Globus pallidus (tissue), 1 donor: ENCODE measurements at regions not wholly inside any gene's neighbourhood (a gene's known extent, or its start where the extent isn't known, plus 50 kb on each side); places are given as distances from the start of the nearest gene placed in this dataset.
"Not testable (repeated sequence)": the region's sequence is repeated elsewhere in the genome, so short reads cannot be mapped to it uniquely, and the experiment has no call there.

Experiments used
- DNase-seq: peaks from one replicate; pipeline ENCODE4 v3.0.0-alpha.2; 2015; ENCODE audit warnings: low spot score

DNA sequence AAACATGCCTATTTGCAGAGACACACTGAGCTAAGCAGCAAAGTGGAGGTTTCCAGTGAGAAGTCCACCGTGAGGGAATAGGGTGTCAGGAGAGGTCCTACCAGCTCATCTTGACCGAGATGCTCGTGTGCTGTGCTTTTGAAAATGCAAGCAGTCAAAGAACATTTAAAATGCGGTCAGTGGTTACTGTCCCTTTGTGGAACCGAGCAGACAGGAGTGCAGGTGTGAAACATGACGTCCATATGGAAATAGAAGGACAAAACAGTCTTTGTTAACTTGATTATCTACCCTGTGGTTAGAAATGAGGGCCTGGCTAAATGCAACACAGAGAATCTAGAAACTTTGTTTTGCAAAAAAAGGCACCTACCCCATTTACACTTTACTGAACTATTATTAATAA, 473.3 kb downstream of the SPATA31A6 start:
- not testable (repeated sequence) for DNase-seq

DNA sequence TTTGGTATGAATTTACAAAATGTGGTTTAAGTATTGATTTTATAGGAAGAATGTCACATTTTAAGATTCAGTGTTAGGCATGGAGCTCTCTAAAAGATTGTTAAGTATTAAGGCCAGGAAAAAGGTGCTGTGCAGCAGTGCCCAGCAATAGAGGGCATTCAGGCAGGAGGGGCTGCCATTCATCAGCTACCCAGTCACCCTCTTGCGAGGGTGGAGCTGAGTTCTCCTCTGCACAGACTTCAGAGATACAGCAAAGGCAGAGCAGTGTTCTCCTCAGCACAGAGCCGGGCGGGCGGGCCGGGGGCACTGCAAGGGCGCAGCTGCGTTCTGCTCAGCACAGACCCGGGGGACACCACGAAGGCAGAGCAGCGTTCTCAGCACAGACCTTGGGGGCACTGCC, 474.0 kb downstream of the SPATA31A6 start:
- DNase-seq: not testable (repeated sequence)

DNA sequence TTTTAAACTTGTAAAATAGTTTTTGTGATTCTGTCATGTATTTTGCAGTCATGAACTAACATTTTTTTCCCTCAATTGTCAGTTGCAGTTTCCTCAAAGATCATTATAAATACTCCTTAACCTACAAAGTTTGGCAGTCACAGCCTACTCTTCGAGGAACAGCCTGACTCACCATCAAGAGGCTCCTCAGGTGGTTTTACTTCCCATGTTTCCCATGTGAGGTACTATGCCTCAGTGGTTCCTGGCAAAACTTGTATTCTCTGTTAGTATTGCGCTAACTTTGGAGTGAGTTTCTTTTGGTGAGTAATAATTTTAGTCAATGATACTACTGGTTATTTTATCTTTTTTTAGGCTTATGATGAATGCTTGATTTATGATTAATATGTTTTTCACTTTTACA, 513.7 kb downstream of the SPATA31A6 start:
- not testable (repeated sequence) for DNase-seq

DNA sequence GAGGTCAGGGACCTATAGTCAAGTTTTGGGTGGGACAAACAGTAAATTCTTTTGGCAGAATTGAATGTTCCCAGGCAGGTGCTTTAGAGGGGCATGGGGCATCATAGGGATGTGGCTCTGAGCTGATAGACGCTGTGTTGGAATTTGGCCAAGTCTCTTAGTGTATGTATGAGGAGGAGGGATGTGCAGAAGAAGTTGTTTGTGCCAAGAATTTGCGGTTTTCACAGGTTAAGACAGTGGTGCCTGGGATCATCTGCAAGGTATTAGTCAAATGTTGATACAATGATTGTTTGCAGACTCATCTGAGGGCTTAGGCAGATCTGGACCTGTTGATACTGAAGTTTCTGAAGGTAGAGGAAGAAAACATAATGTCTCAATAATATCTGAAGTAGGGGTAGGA, 519.4 kb downstream of the SPATA31A6 start:
- DNase-seq: not testable (repeated sequence)

DNA sequence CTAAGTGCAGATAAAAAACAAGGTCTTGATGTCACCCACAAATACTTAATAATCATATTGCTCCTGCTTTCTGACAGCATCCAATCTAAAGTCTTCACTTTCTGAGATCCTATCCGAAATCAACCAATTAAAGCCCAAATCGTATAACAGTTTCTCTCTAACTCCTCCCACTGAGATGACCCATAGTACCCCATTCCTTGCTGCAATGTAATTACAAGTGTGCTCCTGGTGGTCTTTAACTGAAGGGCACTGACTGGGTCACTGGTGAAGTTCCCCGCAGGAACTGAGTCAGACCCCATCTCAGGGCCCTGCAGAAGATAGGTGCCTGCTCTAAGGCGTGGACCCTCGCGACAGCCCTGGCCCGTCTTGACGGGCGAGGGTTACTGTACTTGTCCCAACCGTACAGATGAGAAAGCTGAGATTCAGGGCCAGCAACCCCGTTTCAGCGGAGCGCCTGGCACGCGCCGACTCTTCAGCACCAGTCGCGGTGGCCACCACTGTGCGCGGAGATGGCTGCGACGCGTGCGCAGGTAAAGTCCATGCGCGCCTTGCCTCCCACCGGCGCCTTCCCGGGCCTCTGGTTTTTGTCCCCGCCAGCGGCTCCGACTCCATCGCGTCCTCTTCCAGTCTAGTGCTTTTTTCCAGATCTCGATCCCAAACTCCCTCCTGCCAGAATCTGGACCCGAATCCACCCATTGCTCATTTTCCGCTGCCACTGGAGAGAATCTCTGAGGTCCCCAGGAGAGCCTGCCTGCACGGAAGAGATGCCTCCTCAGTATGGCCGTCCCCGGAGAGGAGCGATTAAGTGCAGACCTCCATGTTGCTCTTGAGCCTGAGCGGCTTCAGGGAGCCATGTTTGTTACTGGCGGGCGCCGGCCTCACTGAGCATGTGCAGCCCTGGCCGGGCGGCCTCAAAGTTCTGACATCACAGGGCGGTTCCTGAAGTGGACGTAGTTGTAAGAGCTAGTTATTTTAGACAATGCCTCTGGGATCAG, 541.7 kb downstream of the SPATA31A6 start:
- not testable (repeated sequence) for DNase-seq

DNA sequence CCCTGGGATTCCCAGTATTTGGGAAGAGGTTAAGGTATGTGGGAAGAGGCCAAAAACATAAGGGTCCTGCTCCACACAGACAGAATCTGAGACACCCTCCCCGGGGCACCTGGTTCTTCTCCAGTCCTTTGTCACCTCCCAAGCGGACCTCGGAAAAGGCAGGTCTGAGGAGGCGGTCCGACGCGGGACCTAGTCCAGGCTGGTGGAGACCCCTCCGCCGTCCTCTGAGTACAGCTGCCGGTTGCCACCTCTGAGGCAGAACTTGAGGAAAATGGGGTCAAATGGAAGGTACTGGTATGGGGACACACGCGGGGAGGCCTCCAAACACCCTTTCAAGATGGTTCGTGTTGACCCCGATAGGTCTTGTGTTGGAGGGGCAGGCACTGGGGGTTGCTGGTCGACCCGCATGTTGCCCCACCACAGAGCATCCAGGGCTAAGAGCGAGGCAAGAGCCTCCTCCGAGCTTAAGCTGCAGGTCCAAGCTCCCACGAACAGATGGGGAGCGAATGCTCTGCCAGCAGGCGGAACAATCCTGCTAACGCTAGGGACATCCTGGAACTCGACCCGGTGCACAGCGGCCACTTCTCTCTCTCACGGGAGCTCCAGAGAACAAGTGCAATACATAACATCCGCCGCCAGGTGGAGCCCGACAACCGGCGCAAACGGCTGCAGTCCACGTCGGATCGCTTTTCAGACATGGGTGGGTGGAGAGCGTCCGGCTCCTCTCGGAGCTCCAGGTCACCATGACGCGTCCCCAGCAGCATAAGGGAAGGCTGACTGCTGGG, 559.8 kb downstream of the SPATA31A6 start:
- DNase-seq: peak; percentile 62

DNA sequence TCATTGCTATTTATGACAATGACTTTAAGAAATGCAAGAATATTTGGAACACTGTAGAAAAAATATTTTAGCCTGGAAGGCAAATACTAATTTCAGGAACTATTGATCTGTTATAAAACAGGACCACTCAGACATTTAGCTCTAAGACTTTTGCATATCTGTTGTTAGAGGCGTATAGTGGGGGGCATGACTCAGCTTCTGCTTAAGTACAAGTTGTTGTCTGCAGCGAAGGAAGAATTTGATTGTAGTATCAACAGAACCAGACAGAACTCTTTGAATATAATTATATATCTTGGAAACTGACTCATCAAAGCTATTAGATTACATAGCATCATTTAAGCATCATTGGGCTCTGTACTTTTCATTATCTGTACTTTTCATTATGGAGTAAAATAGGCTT, 573.8 kb downstream of the SPATA31A6 start:
- not testable (repeated sequence) for DNase-seq

DNA sequence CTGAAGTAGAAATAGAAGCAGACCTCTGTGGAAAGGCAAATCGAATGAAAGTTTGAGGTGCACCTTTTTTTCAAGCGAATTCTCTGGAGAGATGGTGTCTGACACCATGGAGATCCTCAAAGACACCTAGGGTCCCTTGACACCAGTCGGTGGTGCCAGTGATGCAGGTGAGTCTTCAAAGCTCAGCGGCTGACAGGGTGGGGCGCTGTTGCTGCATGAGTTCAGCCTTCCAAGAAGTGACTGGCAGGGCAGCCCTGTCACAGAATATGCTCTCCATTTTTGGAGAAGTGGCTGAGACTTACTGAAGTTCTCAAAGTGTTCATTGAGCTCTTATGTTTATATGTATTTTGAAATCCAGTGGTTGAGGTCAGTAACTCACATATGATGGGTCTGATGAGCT, 575.9 kb downstream of the SPATA31A6 start:
- not testable (repeated sequence) for DNase-seq

DNA sequence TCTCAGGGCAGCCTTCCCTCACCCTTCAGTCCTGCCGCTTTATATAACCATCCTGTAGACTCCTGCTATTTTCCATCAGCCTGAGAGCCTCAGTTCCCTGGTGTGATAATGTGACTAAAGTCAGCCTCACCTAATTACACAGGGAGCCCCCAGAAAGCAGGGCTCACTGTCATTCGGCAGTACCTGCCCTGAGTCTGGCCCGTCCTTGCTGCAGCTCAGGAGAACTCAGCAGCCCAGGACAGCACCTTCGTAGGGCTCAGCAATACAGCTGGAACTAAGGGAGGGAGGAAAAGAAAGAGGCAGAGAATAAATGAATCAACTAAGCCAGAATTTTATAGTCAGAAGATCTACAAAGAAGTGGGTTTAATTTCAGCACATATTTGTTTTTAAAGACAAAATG, 598.7 kb downstream of the SPATA31A6 start:
- DNase-seq: not testable (repeated sequence)

DNA sequence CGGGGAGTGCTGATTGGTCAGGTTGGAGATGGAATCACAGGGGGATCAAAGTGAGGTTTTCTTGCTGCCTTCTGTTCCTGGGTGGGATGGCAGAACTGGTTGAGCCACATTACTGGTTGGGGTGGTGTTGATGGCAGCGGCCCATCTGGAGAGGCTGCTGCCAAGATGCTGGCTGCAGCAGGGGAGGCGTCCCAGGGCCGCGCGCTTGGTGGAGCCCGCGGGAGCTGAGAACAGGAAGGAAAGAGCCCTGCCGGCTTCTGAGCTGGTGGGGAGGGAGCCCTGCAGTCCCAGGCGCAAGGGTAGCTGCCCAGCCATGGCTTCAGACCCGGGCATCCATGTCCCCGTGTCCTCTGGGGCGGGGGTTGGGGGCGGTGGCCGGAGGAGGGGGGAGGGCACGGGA, 609.3 kb downstream of the SPATA31A6 start:
- not testable (repeated sequence) for DNase-seq

DNA sequence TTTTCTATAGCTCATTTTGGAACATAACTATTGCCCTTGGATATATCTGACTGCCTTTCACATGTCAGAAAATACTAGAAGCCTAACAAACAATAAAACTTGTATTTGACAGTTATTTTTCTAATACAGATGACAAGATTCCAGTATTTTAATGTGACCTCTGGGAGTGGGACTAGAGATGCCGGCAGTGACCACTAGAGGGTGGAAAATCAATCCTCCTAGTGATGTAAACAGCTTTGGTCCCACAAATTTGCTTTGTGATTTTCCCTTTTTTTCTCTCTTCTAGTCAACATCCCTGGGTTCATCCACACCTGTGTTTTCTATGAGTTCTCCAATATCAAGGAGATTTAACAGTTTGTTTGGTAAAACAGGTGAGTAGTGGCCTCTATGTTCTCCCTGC, 615.1 kb downstream of the SPATA31A6 start:
- not testable (repeated sequence) for DNase-seq

DNA sequence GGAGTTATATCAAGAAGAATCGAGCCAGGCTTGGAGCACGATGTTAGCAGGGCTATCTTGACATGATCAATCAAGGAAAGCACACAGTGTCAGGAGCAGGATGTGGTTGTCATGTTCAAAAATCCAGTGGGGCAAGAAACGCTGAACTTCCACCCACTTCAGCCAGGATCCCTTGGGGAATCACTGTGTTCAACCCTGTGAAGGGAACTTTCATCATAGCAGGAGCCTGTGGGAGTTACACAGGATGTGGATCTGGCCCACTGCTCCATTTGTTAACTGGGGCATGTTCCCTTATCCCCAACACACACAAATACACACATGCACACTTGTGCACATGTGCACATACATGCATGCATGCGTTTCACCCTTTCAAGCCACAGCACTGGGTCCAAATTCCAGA, 619.3 kb downstream of the SPATA31A6 start:
- not testable (repeated sequence) for DNase-seq

DNA sequence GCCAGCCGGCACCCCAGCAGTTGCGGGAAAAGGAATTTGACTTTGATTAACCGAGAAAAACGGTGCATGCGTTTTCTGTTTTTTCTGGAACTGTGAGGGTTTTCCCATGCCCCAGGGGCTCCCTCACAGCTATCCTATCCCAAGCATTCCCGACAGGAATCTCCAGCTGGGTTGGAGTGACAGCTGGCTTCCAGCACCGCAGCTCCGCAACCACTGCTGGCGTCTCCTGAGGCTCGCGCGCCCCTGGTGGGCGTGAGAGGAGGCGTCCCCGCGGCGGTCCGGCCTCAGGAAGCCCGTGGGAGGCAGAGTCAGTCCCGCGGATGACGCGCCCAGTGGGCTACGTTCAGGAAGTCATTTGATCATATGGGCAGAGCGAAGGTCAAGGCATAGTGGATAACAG, 623.2 kb downstream of the SPATA31A6 start:
- DNase-seq: not testable (repeated sequence)

DNA sequence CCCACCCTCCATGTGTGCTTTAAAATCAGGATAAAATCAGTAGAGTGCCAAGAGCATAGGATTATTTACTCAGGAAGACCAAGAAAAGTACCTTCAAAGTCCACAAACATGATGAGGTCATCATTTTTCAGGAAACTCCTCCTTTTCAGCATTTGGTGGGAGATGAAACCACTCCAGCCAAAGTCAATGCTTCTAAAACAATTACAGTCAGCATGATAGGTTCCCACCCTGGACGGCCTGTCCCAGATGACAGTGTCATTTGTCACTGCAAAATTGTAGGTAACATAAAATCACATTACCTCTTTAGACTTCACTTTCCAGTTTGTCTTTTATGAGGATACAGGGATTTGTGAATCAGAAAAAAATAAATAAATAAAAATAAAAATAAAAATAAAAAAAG, 638.0 kb downstream of the SPATA31A6 start:
- DNase-seq: not testable (repeated sequence)

DNA sequence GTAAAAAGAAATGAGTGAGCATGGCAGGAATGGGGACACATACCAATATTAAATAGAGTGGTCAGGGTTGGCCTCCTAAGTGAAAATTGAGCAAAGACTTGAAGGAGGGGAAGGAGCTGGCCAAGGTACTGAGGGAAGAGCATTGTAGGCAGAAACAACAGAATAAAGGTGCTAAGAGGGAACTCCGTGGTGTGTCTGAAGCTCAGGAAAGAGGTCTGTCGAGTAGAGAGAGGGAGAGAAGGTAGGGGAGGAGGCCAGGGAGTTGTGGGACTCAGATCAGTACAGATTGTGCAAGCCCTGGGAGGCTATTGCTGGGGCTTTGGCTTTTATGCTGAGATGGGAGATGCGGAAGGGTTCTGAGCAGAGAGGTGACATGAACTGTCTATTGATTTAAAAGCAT, 664.7 kb downstream of the SPATA31A6 start:
- not testable (repeated sequence) for DNase-seq

DNA sequence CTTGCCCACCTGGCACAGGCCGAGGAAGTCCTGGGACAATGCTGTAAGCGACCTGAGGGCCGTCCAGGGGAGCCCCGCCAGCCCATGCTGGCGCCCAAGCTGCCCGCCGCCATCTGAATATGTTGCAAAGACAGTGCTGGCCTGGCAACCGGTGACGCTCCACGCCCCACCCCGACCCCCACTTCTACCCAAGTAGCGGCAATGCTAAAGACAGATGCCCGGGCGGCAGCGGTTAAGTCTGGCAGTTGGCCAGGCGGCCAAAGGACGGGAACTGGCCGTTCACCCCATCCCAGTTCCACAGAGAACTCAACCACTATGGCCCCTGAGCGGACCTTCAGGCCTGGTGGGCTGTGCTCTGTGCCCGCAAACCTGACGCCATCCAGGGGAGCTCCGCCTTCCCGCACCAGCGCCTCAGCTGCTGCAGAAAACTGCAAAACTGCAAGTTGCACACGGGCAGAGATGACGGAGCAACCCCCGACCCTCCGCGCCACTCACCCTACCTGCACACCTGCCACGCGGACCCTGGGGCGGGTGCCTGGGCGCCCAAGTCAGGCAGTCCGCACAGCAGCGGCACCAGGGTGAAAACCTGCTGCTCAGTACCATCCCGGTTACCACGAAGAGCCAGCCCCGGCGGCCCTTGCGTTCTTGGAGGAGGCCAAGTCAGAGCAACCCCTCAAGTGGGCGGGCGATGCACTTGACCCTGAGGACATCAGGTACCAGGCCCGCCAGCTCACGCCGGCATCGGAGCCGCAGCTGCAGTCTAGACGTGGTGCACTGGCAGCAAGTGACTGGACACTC, 667.6 kb downstream of the SPATA31A6 start:
- DNase-seq: not testable (repeated sequence)

DNA sequence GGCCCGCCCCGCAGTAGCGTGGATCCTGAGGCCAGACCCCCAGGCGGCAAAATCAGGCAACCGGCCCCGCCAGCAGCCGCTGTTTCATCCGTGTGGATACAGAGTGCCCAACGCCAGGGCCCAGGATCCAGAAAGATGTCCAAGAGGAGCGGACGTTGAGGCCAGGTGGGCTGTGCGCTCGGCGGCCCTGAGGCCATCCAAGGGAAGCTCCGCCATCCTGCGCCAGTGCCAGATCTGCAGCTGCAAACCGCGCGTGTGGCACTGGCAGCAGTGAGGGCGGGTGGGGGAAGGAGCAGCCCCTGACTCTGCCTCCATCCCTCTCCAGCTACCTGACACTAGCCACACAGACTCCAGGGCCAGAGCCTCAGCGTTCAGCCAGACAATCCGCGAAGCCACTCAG, 668.2 kb downstream of the SPATA31A6 start:
- DNase-seq: not testable (repeated sequence)

DNA sequence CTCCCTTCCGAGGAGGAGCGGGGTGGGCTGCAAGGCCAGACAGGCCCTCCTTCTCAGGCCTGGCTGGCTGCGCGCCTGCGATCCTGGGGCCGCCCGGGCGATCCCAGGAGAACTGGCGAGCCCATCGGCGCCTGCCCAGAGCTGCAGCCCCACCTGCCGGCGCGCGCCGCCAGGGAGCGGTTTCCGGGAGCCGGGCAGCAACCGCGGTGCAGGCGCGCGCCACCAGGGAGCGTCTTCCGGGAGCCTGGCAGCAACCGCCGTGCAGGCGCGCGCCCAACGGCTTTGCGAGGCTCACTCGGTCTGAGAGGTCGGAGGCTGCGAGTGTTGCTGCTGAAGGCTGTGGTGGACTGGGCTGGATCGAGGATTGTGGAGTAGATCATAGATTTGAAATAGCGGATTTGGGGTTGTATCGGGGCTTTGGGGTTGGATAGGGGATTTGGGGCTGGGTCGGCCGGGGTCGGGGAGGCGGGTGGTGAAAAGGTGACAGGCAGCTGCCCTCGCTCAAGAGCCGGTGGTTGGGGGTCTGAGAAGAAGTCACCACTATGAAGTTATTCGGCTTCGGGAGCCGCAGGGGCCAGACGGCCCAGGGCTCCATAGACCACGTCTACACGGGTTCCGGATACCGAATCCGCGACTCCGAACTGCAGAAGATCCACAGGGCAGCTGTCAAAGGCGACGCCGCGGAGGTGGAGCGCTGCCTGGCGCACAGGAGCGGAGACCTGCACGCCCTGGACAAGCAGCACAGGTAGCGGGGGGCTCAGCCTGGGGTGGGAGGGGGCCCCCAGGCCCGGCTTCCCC, 668.9 kb downstream of the SPATA31A6 start:
- DNase-seq: peak; percentile 16

DNA sequence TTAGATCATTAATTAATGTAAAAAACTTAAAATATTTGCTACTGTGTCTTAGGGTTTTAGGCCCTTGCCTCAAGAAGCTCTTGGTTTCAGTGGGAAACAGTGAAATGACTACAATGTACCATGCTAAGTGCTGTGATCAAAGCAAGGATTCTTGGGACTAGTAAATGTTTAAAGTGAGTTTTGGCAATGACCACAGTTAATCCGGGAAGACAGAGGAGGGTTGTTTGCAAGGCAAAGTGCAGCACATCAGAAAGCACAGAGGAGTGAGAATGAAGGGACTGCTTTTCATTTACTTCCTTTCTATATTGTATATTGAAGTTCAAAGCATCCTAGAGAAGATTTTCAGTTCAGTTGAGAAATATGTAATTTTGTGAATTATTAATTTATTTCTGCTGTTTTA, 676.7 kb downstream of the SPATA31A6 start:
- not testable (repeated sequence) for DNase-seq

DNA sequence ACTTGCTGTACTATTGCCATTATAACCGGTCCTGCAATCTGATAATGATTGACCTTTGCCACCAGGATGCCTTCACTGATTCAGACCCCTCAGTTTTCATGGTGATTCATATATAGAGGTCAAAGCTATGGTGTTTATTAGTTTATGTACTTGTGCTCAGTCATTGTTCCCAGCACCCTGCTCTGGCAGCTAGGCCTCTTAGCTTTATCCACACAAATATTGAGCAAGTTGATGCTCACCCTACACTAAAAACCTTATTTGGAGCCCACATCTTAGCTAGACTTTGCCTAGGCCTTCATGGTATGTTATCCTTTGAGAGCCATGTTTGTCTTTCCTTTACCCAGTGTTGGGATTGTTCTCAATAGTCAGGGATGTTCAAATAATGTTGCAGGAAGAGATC, 679.0 kb downstream of the SPATA31A6 start:
- not testable (repeated sequence) for DNase-seq
